OCI-LY7 (cell line): ENCODE measurements at regions not wholly inside any gene's neighbourhood (a gene's known extent, or its start where the extent isn't known, plus 50 kb on each side); places are given as distances from the start of the nearest gene placed in this dataset.

Experiments used
- BruUV-seq: library from RNA; stranded (reverse); fragments of 400-500 nt; replicated peaks from 2 replicates; lab custom pipeline; 2021; lab: Mats Ljungman, UMichigan
- CTCF ChIA-PET: fragments of 300-600 bp; sonication (Branson Sonifier 250); formaldehyde crosslinking; loops from one replicate; lab custom pipeline; 2022; ENCODE audit warnings: antibody characterized with exemption; ENCODE audit not compliant: unreplicated experiment; lab: Charles Lee
- POLR2A ChIA-PET: fragments of 300-600 bp; sonication (Branson Sonifier 250); formaldehyde crosslinking; loops from one replicate; lab custom pipeline; 2022; ENCODE audit warnings: antibody characterized with exemption; lab: Charles Lee
- DNase-seq: peaks from one replicate; pipeline ENCODE4 v3.0.0-alpha.2; 2015; ENCODE audit warnings: low spot score
- H2AFZ ChIP-seq: fragments of 200-600 bp; sonication (generic), shearing (Covaris generic); 2 replicates; pipeline ENCODE4 v1.6.1; 2014; ENCODE audit warnings: mild to moderate bottlenecking, antibody characterized with exemption, low read length, moderate library complexity
- H3K27ac ChIP-seq: fragments of 200-600 bp; sonication (generic); 2 replicates; pipeline ENCODE4 v1.5.1; 2014; ENCODE audit warnings: mixed run types, low read depth, mild to moderate bottlenecking, moderate library complexity, low read length, inconsistent platforms; ENCODE audit not compliant: poor library complexity, severe bottlenecking
- H3K36me3 ChIP-seq: fragments of 200-600 bp; sonication (generic); 2 replicates; pipeline ENCODE4 v1.6.1; 2014; ENCODE audit warnings: mild to moderate bottlenecking, antibody characterized with exemption, low read length, moderate library complexity, mixed read lengths; ENCODE audit not compliant: insufficient read depth
- H3K4me1 ChIP-seq: fragments of 200-600 bp; sonication (generic); 2 replicates; pipeline ENCODE4 v1.5.1; 2014; ENCODE audit warnings: mild to moderate bottlenecking, low read length; ENCODE audit not compliant: insufficient read depth, poor library complexity, severe bottlenecking
- H3K4me2 ChIP-seq: fragments of 200-600 bp; sonication (generic); 2 replicates; pipeline ENCODE4 v1.6.1; 2014; ENCODE audit warnings: mild to moderate bottlenecking, low read length
- H3K4me3 ChIP-seq: fragments of 200-600 bp; sonication (generic); 2 replicates; pipeline ENCODE4 v1.5.1; 2014; ENCODE audit warnings: mild to moderate bottlenecking, low read depth, low read length; ENCODE audit not compliant: poor library complexity, severe bottlenecking
- H3K79me2 ChIP-seq: fragments of 200-600 bp; sonication (generic); 2 replicates; pipeline ENCODE4 v1.6.1; 2016; ENCODE audit warnings: low read depth, mild to moderate bottlenecking, low read length, moderate library complexity, mixed read lengths; ENCODE audit not compliant: insufficient read depth
- H3K9me2 ChIP-seq: fragments of 200-600 bp; sonication (generic); 2 replicates; pipeline ENCODE4 v1.6.1; 2016; ENCODE audit warnings: mild to moderate bottlenecking, low read length, mixed read lengths; ENCODE audit not compliant: insufficient read depth
- H3K9me3 ChIP-seq: fragments of 200-600 bp; sonication (generic); 2 replicates; pipeline ENCODE4 v1.6.1; 2014; ENCODE audit warnings: mild to moderate bottlenecking, mixed run types, low read length, mixed read lengths
- H4K20me1 ChIP-seq: fragments of 200-600 bp; sonication (generic); 2 replicates; pipeline ENCODE4 v1.6.1; 2014; ENCODE audit warnings: mild to moderate bottlenecking, antibody characterized with exemption, low read length, moderate library complexity, mixed read lengths; ENCODE audit not compliant: insufficient read depth
- EZH2phosphoT487 ChIP-seq: fragments of 200-600 bp; sonication (generic); IDR thresholded peaks from 2 replicates; pipeline ENCODE4 v1.6.1; 2018; ENCODE audit warnings: low read depth, borderline replicate concordance, mild to moderate bottlenecking, mixed run types, antibody characterized with exemption, low read length, moderate library complexity, mixed read lengths
- intact Hi-C: fragments of 100-400 bp; cut with micrococcal nuclease; formaldehyde crosslinking; loops from one replicate; pipeline ENCODE4 v1.10.0; 2022; ENCODE audit not compliant: unreplicated experiment
- TF ChIP-seq, protein P1 (sequence below): fragments of 200-600 bp; sonication (generic); conservative IDR thresholded peaks from 2 replicates; pipeline ENCODE4 v1.5.1; 2014; ENCODE audit warnings: mild to moderate bottlenecking, antibody characterized with exemption, low read length, moderate library complexity, mixed read lengths

DNA sequence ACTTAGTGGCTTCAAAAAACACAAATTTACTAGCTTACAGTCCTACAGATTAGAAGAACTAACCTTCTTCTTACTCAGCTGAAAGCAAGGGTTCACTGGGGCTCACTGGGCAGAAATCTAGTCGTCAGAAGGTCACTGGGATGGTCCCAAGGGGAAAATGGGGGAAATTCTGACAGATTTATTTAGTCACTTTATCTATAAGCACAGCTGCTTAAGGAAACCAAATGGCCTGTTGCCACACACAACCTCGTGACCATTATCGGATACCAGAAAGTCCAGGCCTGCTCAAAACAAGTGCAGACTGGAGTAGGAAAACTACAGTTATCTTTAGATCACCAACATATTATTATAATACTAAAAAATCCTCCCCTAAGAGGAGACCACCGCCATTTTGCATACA is 374.6 kb upstream of the ASIC2 start:
- Histone ChIP-seq H3K36me3 (no peaks in the 10 kb centered on the region), H4K20me1 (no peaks in the 10 kb centered on the region), H3K9me3 (no peaks in the 10 kb centered on the region), H2AFZ (no peak overlapping the region), H3K79me2 (no peaks in the 10 kb centered on the region), H3K4me3 (no peak overlapping the region), H3K4me1 (no peaks in the 10 kb centered on the region), H3K27ac (no peak overlapping the region), H3K9me2 (no peaks in the 10 kb centered on the region), H3K4me2 (no peak overlapping the region)
- ChIA-PET POLR2A (interaction anchor here (0.6 to 0.7 kb wide), 3 partner anchors 454 to 1490 kb away, joined by 3 to 9 read pairs (median 4); no protein-coding TSS in a partner anchor), CTCF (no interaction called here)
- DNase-seq, result no peak
- intact Hi-C loops, result no loop called here
- BruUV-seq, result no TSS peak
- TF ChIP-seq, protein P1, sequence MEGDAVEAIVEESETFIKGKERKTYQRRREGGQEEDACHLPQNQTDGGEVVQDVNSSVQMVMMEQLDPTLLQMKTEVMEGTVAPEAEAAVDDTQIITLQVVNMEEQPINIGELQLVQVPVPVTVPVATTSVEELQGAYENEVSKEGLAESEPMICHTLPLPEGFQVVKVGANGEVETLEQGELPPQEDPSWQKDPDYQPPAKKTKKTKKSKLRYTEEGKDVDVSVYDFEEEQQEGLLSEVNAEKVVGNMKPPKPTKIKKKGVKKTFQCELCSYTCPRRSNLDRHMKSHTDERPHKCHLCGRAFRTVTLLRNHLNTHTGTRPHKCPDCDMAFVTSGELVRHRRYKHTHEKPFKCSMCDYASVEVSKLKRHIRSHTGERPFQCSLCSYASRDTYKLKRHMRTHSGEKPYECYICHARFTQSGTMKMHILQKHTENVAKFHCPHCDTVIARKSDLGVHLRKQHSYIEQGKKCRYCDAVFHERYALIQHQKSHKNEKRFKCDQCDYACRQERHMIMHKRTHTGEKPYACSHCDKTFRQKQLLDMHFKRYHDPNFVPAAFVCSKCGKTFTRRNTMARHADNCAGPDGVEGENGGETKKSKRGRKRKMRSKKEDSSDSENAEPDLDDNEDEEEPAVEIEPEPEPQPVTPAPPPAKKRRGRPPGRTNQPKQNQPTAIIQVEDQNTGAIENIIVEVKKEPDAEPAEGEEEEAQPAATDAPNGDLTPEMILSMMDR, result no peak
- no peak for TF ChIP-seq EZH2phosphoT487

DNA sequence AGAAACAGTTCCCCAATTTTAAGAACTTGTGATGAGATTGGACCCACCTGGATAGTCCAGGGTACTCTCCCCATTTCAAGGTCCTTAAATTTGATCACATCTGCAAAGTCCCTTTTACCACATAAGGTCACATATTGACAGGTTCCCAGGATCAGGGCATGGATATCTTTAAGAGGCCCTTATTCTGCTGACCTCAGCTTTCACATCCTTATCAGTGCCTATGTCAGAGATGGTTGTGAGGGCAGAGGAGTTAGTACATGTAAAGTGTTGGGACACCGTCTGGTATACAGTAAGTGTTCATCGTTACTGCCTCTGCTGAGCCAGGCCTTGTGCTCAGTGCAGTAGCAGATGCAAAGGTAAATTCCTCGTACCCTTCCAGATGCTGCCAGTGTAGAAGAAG is 375.4 kb upstream of the ASIC2 start:
- no peak overlapping the region for H3K4me3 ChIP-seq
- intact Hi-C loops, result no loop called here
- CTCF ChIA-PET, result no interaction called here
- H3K27ac ChIP-seq, result no peak overlapping the region
- no peak for DNase-seq
- no peaks in the 10 kb centered on the region for H3K9me2 ChIP-seq
- no peaks in the 10 kb centered on the region for H3K79me2 ChIP-seq
- no peaks in the 10 kb centered on the region for H3K4me1 ChIP-seq
- TF ChIP-seq, protein P1, result no peak
- no peak for TF ChIP-seq EZH2phosphoT487
- H4K20me1 ChIP-seq, result no peaks in the 10 kb centered on the region
- no peak overlapping the region for H2AFZ ChIP-seq
- no peaks in the 10 kb centered on the region for H3K36me3 ChIP-seq
- POLR2A ChIA-PET, result no interaction called here
- no peak overlapping the region for H3K4me2 ChIP-seq
- BruUV-seq, result no TSS peak
- no peaks in the 10 kb centered on the region for H3K9me3 ChIP-seq

DNA sequence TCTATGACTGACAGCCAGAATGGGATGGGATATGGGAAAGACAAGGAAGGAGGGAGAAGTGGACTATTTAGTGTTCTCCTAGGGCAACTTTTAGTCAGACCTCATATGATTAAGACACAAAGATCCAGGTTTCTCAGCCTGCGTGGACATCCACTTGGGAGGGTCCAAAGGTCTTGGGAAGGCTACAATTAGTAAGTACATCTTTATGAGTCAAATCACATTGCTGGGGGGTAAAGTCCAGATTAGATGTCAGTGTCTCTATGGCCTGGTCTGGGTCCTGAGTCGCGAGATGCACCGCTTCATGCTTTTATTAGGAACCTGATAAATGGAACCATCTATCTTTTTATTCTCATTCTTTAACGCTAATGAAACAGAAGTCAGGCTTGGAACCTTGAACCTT is 378.4 kb upstream of the ASIC2 start:
- no peaks in the 10 kb centered on the region for H3K79me2 ChIP-seq
- intact Hi-C loops, result no loop called here
- no peaks in the 10 kb centered on the region for H3K36me3 ChIP-seq
- H3K27ac ChIP-seq, result no peak overlapping the region
- no peak overlapping the region for H3K4me2 ChIP-seq
- no peaks in the 10 kb centered on the region for H4K20me1 ChIP-seq
- CTCF ChIA-PET, result no interaction called here
- H3K4me1 ChIP-seq, result no peaks in the 10 kb centered on the region
- no TSS peak for BruUV-seq
- H3K4me3 ChIP-seq, result no peak overlapping the region
- no peak for DNase-seq
- no peak for TF ChIP-seq EZH2phosphoT487
- TF ChIP-seq, protein P1, result no peak
- POLR2A ChIA-PET, result no interaction called here
- H3K9me2 ChIP-seq, result no peaks in the 10 kb centered on the region
- no peak overlapping the region for H2AFZ ChIP-seq
- no peaks in the 10 kb centered on the region for H3K9me3 ChIP-seq
